ENCODE measurements at regions not wholly inside any gene's neighbourhood (a gene's known extent, or its start where the extent isn't known, plus 50 kb on each side); places are given as distances from the start of the nearest gene placed in this dataset.
"Not testable (repeated sequence)": the region's sequence is repeated elsewhere in the genome, so short reads cannot be mapped to it uniquely, and the experiment has no call there.

GRCh38 chr7:41568135-41568534 is 134.8 kb downstream of the INHBA start:
- no peak overlapping the region for H3K27ac Mint-ChIP-seq
- H3K9me3 Mint-ChIP-seq = no peaks in the 10 kb centered on the region
- H3K36me3 Mint-ChIP-seq = peaks cover 2% of the 10 kb centered on the region
- H3K4me3 Mint-ChIP-seq = no peak overlapping the region
- H3K27me3 Mint-ChIP-seq = no peaks in the 10 kb centered on the region
- peaks cover 0 to 7% (median 6%) of the 10 kb centered on the region in 3 donors for H3K4me1 Mint-ChIP-seq

GRCh38 chr7:41567731-41568114 is 135.2 kb downstream of the INHBA start:
- Mint-ChIP-seq H3K36me3 (peaks cover 2% of the 10 kb centered on the region), H3K4me1 (peaks cover 0 to 7% (median 6%) of the 10 kb centered on the region in 3 donors), H3K27ac (no peak overlapping the region), H3K27me3 (no peaks in the 10 kb centered on the region), H3K4me3 (no peak overlapping the region), H3K9me3 (peaks cover 0 to 2% (median 0%) of the 10 kb centered on the region in 3 donors)

GRCh38 chr7:41567031-41567730 is 135.7 kb downstream of the INHBA start:
- H3K36me3 Mint-ChIP-seq = peaks cover 2% of the 10 kb centered on the region
- H3K4me1 Mint-ChIP-seq = peaks cover 0 to 7% (median 6%) of the 10 kb centered on the region in 3 donors
- H3K27ac Mint-ChIP-seq = peak overlapping the region in 1 of 3 donors; percentile 13
- H3K4me3 Mint-ChIP-seq = no peak overlapping the region
- H3K9me3 Mint-ChIP-seq = peaks cover 0 to 4% (median 0%) of the 10 kb centered on the region in 3 donors
- H3K27me3 Mint-ChIP-seq = no peaks in the 10 kb centered on the region

GRCh38 chr7:41566581-41566980 is 136.3 kb downstream of the INHBA start:
- no peaks in the 10 kb centered on the region for H3K27me3 Mint-ChIP-seq
- no peak overlapping the region for H3K27ac Mint-ChIP-seq
- peaks cover 2% of the 10 kb centered on the region for H3K36me3 Mint-ChIP-seq
- peaks cover 0 to 7% (median 6%) of the 10 kb centered on the region in 3 donors for H3K4me1 Mint-ChIP-seq
- H3K9me3 Mint-ChIP-seq = peaks cover 0 to 4% (median 0%) of the 10 kb centered on the region in 3 donors
- H3K4me3 Mint-ChIP-seq = no peak overlapping the region

- peaks cover 2% of the 10 kb centered on the region for H3K36me3 Mint-ChIP-seq
- no peaks in the 10 kb centered on the region for H3K27me3 Mint-ChIP-seq
- H3K4me1 Mint-ChIP-seq = peaks cover 0 to 7% (median 6%) of the 10 kb centered on the region in 3 donors
- H3K27ac Mint-ChIP-seq = no peak overlapping the region
- H3K4me3 Mint-ChIP-seq = no peak overlapping the region
- H3K9me3 Mint-ChIP-seq = peaks cover 0 to 4% (median 0%) of the 10 kb centered on the region in 3 donors
These were observed 137.2 kb downstream of the INHBA start for GRCh38 chr7:41565655-41566054.

- Mint-ChIP-seq H3K36me3 (no peaks in the 10 kb centered on the region), H3K27me3 (no peaks in the 10 kb centered on the region), H3K4me1 (no peaks in the 10 kb centered on the region), H3K4me3 (no peak overlapping the region), H3K27ac (no peak overlapping the region), H3K9me3 (peaks cover 0 to 4% (median 4%) of the 10 kb centered on the region in 3 donors)
These were observed 143.5 kb downstream of the INHBA start for GRCh38 chr7:41559426-41559825.

- Mint-ChIP-seq H3K9me3 (peaks cover 2 to 5% (median 4%) of the 10 kb centered on the region in 3 donors), H3K36me3 (peaks cover 1% of the 10 kb centered on the region), H3K4me1 (no peaks in the 10 kb centered on the region), H3K27me3 (no peaks in the 10 kb centered on the region), H3K4me3 (no peak overlapping the region), H3K27ac (no peak overlapping the region)
These were observed 148.4 kb downstream of the INHBA start for GRCh38 chr7:41554481-41554880.

GRCh38 chr7:41550046-41550445 is 152.8 kb downstream of the INHBA start:
- H3K36me3 Mint-ChIP-seq, H3K4me1 Mint-ChIP-seq, H3K27ac Mint-ChIP-seq, H3K9me3 Mint-ChIP-seq, H3K27me3 Mint-ChIP-seq, H3K4me3 Mint-ChIP-seq: not testable (repeated sequence)

GRCh38 chr7:41544241-41544640 is 158.6 kb downstream of the INHBA start:
- no peaks in the 10 kb centered on the region for H3K4me1 Mint-ChIP-seq
- H3K36me3 Mint-ChIP-seq = no peaks in the 10 kb centered on the region
- H3K27ac Mint-ChIP-seq = no peak overlapping the region
- H3K9me3 Mint-ChIP-seq = no peaks in the 10 kb centered on the region
- no peaks in the 10 kb centered on the region for H3K27me3 Mint-ChIP-seq
- H3K4me3 Mint-ChIP-seq = no peak overlapping the region

GRCh38 chr7:41540601-41541000 is 162.3 kb downstream of the INHBA start:
- H3K4me3 Mint-ChIP-seq = no peak overlapping the region
- no peaks in the 10 kb centered on the region for H3K9me3 Mint-ChIP-seq

GRCh38 chr7:41538810-41539724 is 163.8 kb downstream of the INHBA start:
- Mint-ChIP-seq H3K9me3 (no peaks in the 10 kb centered on the region), H3K36me3 (no peaks in the 10 kb centered on the region), H3K27ac (no peak overlapping the region), H3K4me1 (no peaks in the 10 kb centered on the region), H3K4me3 (no peak overlapping the region), H3K27me3 (no peaks in the 10 kb centered on the region)

More at GRCh38 chr7:41540601-41541000, 162.3 kb downstream of the INHBA start:
- H3K36me3 Mint-ChIP-seq = no peaks in the 10 kb centered on the region
- no peak overlapping the region for H3K27ac Mint-ChIP-seq
- H3K27me3 Mint-ChIP-seq = no peaks in the 10 kb centered on the region
- no peaks in the 10 kb centered on the region for H3K4me1 Mint-ChIP-seq

GRCh38 chr7:41536873-41537665 is 165.8 kb downstream of the INHBA start:
- H3K4me3 Mint-ChIP-seq = no peak overlapping the region
- no peaks in the 10 kb centered on the region for H3K4me1 Mint-ChIP-seq

GRCh38 chr7:41536122-41536872 is 166.6 kb downstream of the INHBA start:
- no peak overlapping the region for H3K4me3 Mint-ChIP-seq
- H3K27ac Mint-ChIP-seq = no peak overlapping the region
- no peaks in the 10 kb centered on the region for H3K27me3 Mint-ChIP-seq
- H3K36me3 Mint-ChIP-seq = no peaks in the 10 kb centered on the region
- H3K9me3 Mint-ChIP-seq = no peaks in the 10 kb centered on the region
- H3K4me1 Mint-ChIP-seq = no peaks in the 10 kb centered on the region

More at GRCh38 chr7:41536873-41537665, 165.8 kb downstream of the INHBA start:
- H3K9me3 Mint-ChIP-seq = no peaks in the 10 kb centered on the region
- no peak overlapping the region for H3K27ac Mint-ChIP-seq
- H3K36me3 Mint-ChIP-seq = no peaks in the 10 kb centered on the region
- H3K27me3 Mint-ChIP-seq = no peaks in the 10 kb centered on the region

- Mint-ChIP-seq H3K9me3 (peaks cover 0 to 2% (median 0%) of the 10 kb centered on the region in 3 donors), H3K27ac (no peak overlapping the region), H3K4me3 (no peak overlapping the region), H3K36me3 (no peaks in the 10 kb centered on the region), H3K27me3 (no peaks in the 10 kb centered on the region), H3K4me1 (no peaks in the 10 kb centered on the region)
These were observed 173.1 kb downstream of the INHBA start for GRCh38 chr7:41529831-41530230.

Data from IgD-negative memory B cell (primary cell).